CD4-positive, alpha-beta memory T cell (primary cell): ENCODE measurements at regions not wholly inside any gene's neighbourhood (a gene's known extent, or its start where the extent isn't known, plus 50 kb on each side); places are given as distances from the start of the nearest gene placed in this dataset.

Experiments
- CTCF ChIA-PET: fragments of 350-600 bp; sonication (Branson Sonifier 250); formaldehyde crosslinking; loops from one replicate; lab custom pipeline; 2021; ENCODE audit warnings: inconsistent platforms; ENCODE audit not compliant: partially characterized antibody; lab: Charles Lee
- POLR2A ChIA-PET: fragments of 350-600 bp; sonication (Branson Sonifier 250); formaldehyde crosslinking; loops from one replicate; lab custom pipeline; 2021; ENCODE audit not compliant: partially characterized antibody; lab: Charles Lee
- DNase-seq, 5 donors: peaks; one replicate each; pipeline versions ENCODE4 v3.0.0 to v3.0.0-alpha.2; 2020 to 2022; ENCODE audit warnings: mixed read lengths in 1 of 5
- H3K27ac ChIP-seq: one replicate; pipeline ENCODE4 v1.7.0; 2013; ENCODE audit warnings: low read depth, low read length
- H3K27me3 ChIP-seq: 2 replicates; pipeline ENCODE4 v1.7.0; 2013; ENCODE audit warnings: mild to moderate bottlenecking, low read length, moderate library complexity; ENCODE audit not compliant: insufficient read depth
- H3K36me3 ChIP-seq: 2 replicates; pipeline ENCODE4 v1.7.0; 2013; ENCODE audit warnings: mild to moderate bottlenecking, low read length, moderate library complexity; ENCODE audit not compliant: insufficient read depth
- H3K4me1 ChIP-seq: 2 replicates; pipeline ENCODE4 v1.7.0; 2013; ENCODE audit warnings: mild to moderate bottlenecking, low read length, moderate library complexity; ENCODE audit not compliant: insufficient read depth
- H3K4me3 ChIP-seq, 2 donors: one replicate each; pipeline ENCODE4 v1.7.0; 2013; ENCODE audit warnings: low read length in 2 of 2, mild to moderate bottlenecking in 1 of 2
- H3K9me3 ChIP-seq, 2 donors: one replicate each; pipeline ENCODE4 v1.7.0; 2013; ENCODE audit warnings: low read length in 2 of 2, control low read depth in 1 of 2; ENCODE audit not compliant: control insufficient read depth in 1 of 2
- H3K27ac Mint-ChIP-seq, 7 donors: one replicate each; pipeline ENCODE4 v1.8.0; 2020 to 2021; ENCODE audit warnings: mixed read lengths in 7 of 7, mild to moderate bottlenecking in 6 of 7, inconsistent platforms in 3 of 7, moderate library complexity in 3 of 7
- H3K27me3 Mint-ChIP-seq, 2 donors: one replicate each; pipeline ENCODE4 v1.8.0; 2020 to 2021; ENCODE audit warnings: mixed read lengths in 2 of 2
- H3K36me3 Mint-ChIP-seq, 2 donors: one replicate each; pipeline ENCODE4 v1.8.0; 2020 to 2021; ENCODE audit warnings: mixed read lengths in 2 of 2, inconsistent platforms in 1 of 2, mild to moderate bottlenecking in 1 of 2
- H3K4me1 Mint-ChIP-seq, 4 donors: one replicate each; pipeline ENCODE4 v1.8.0; 2020 to 2021; ENCODE audit warnings: mixed read lengths in 4 of 4, mild to moderate bottlenecking in 1 of 4
- H3K4me3 Mint-ChIP-seq, 8 donors: one replicate each; pipeline ENCODE4 v1.8.0; 2020 to 2021; ENCODE audit warnings: mixed read lengths in 8 of 8, mild to moderate bottlenecking in 7 of 8, moderate library complexity in 6 of 8, inconsistent platforms in 3 of 8
- H3K9me3 Mint-ChIP-seq, 8 donors: one replicate each; pipeline ENCODE4 v1.8.0; 2020 to 2021; ENCODE audit warnings: mixed read lengths in 8 of 8, mild to moderate bottlenecking in 5 of 8, inconsistent platforms in 3 of 8, moderate library complexity in 1 of 8
- intact Hi-C: fragments of 100-400 bp; cut with micrococcal nuclease; formaldehyde crosslinking; loops from one replicate; pipeline ENCODE4 v1.15.1; 2023

- Histone ChIP-seq H3K27me3 (no peaks in the 10 kb centered on the region), H3K4me3 (no peak overlapping the region), H3K36me3 (no peaks in the 10 kb centered on the region), H3K9me3 (no peaks in the 10 kb centered on the region), H3K4me1 (no peaks in the 10 kb centered on the region), H3K27ac (no peak overlapping the region)
- ChIA-PET CTCF (no interaction called here), POLR2A (no interaction called here)
- Mint-ChIP-seq H3K4me1 (no peaks in the 10 kb centered on the region), H3K4me3 (no peak overlapping the region), H3K9me3 (no peaks in the 10 kb centered on the region), H3K36me3 (no peaks in the 10 kb centered on the region), H3K27me3 (no peaks in the 10 kb centered on the region), H3K27ac (no peak overlapping the region)
- intact Hi-C loops: loop anchor here (5.0 kb wide), 1 partner anchor 1752 kb away; no protein-coding TSS in a partner anchor
- no peak for DNase-seq
These were observed 384.7 kb downstream of the C6orf118 start for GRCh38 chr6:164924674-164925073.

GRCh38 chr6:164917211-164917610 lies 392.2 kb downstream of the C6orf118 start:
- intact Hi-C loops: no loop called here
- Mint-ChIP-seq H3K9me3 (peaks cover 0 to 13% (median 4%) of the 10 kb centered on the region in 8 donors), H3K27ac (no peak overlapping the region), H3K36me3 (no peaks in the 10 kb centered on the region), H3K27me3 (peaks cover 0 to 2% of the 10 kb centered on the region in 2 donors), H3K4me1 (no peaks in the 10 kb centered on the region), H3K4me3 (no peak overlapping the region)
- Histone ChIP-seq H3K9me3 (no peaks in the 10 kb centered on the region), H3K27me3 (no peaks in the 10 kb centered on the region), H3K27ac (no peak overlapping the region), H3K36me3 (no peaks in the 10 kb centered on the region), H3K4me3 (no peak overlapping the region), H3K4me1 (no peaks in the 10 kb centered on the region)
- ChIA-PET CTCF (no interaction called here), POLR2A (no interaction called here)
- no peak for DNase-seq

- Mint-ChIP-seq H3K4me3 (no peak overlapping the region), H3K27ac (no peak overlapping the region), H3K4me1 (no peaks in the 10 kb centered on the region), H3K9me3 (peaks cover 0 to 13% (median 4%) of the 10 kb centered on the region in 8 donors), H3K27me3 (peaks cover 0 to 2% of the 10 kb centered on the region in 2 donors), H3K36me3 (no peaks in the 10 kb centered on the region)
- intact Hi-C loops: no loop called here
- no peak overlapping the region for H3K27ac ChIP-seq
- no peaks in the 10 kb centered on the region for H3K9me3 ChIP-seq
- no peaks in the 10 kb centered on the region for H3K27me3 ChIP-seq
- ChIA-PET POLR2A (no interaction called here), CTCF (no interaction called here)
- no peaks in the 10 kb centered on the region for H3K4me1 ChIP-seq
- DNase-seq: no peak
- no peak overlapping the region for H3K4me3 ChIP-seq
- H3K36me3 ChIP-seq: no peaks in the 10 kb centered on the region
These were observed 393.3 kb downstream of the C6orf118 start for GRCh38 chr6:164916087-164916486.

GRCh38 chr6:164911873-164912580 lies 397.4 kb downstream of the C6orf118 start:
- POLR2A ChIA-PET: no interaction called here
- Mint-ChIP-seq H3K27me3 (peaks cover 0 to 2% of the 10 kb centered on the region in 2 donors), H3K36me3 (no peaks in the 10 kb centered on the region), H3K9me3 (peaks cover 0 to 9% (median 0%) of the 10 kb centered on the region in 8 donors), H3K4me3 (no peak overlapping the region), H3K4me1 (no peaks in the 10 kb centered on the region), H3K27ac (no peak overlapping the region)
- DNase-seq: no peak
- no peaks in the 10 kb centered on the region for H3K9me3 ChIP-seq
- no peaks in the 10 kb centered on the region for H3K4me1 ChIP-seq
- no peaks in the 10 kb centered on the region for H3K27me3 ChIP-seq
- H3K27ac ChIP-seq: no peak overlapping the region
- no peaks in the 10 kb centered on the region for H3K36me3 ChIP-seq
- no peak overlapping the region for H3K4me3 ChIP-seq
- intact Hi-C loops: no loop called here
- CTCF ChIA-PET: no interaction called here

GRCh38 chr6:164911151-164911550 lies 398.3 kb downstream of the C6orf118 start:
- Histone ChIP-seq H3K9me3 (no peaks in the 10 kb centered on the region), H3K4me3 (no peak overlapping the region), H3K27ac (no peak overlapping the region), H3K27me3 (no peaks in the 10 kb centered on the region), H3K4me1 (no peaks in the 10 kb centered on the region), H3K36me3 (no peaks in the 10 kb centered on the region)
- Mint-ChIP-seq H3K9me3 (no peaks in the 10 kb centered on the region), H3K27ac (no peak overlapping the region), H3K27me3 (peaks cover 0 to 2% of the 10 kb centered on the region in 2 donors), H3K4me1 (no peaks in the 10 kb centered on the region), H3K4me3 (no peak overlapping the region), H3K36me3 (no peaks in the 10 kb centered on the region)
- CTCF ChIA-PET: no interaction called here
- intact Hi-C loops: no loop called here
- POLR2A ChIA-PET: no interaction called here
- no peak for DNase-seq

GRCh38 chr6:164906766-164907165 lies 402.6 kb downstream of the C6orf118 start:
- intact Hi-C loops: no loop called here
- Mint-ChIP-seq H3K27me3 (no peaks in the 10 kb centered on the region), H3K4me1 (no peaks in the 10 kb centered on the region), H3K27ac (no peak overlapping the region), H3K9me3 (no peaks in the 10 kb centered on the region), H3K4me3 (no peak overlapping the region), H3K36me3 (no peaks in the 10 kb centered on the region)
- CTCF ChIA-PET: no interaction called here
- no peak for DNase-seq
- POLR2A ChIA-PET: no interaction called here
- H3K4me1 ChIP-seq: no peaks in the 10 kb centered on the region
- H3K9me3 ChIP-seq: no peaks in the 10 kb centered on the region
- H3K36me3 ChIP-seq: no peaks in the 10 kb centered on the region
- no peaks in the 10 kb centered on the region for H3K27me3 ChIP-seq
- H3K27ac ChIP-seq: no peak overlapping the region
- H3K4me3 ChIP-seq: no peak overlapping the region

- H3K4me1 Mint-ChIP-seq: no peaks in the 10 kb centered on the region
- Histone ChIP-seq H3K27me3 (no peaks in the 10 kb centered on the region), H3K4me1 (no peaks in the 10 kb centered on the region), H3K27ac (no peak overlapping the region), H3K36me3 (no peaks in the 10 kb centered on the region), H3K9me3 (no peaks in the 10 kb centered on the region), H3K4me3 (no peak overlapping the region)
- no peak overlapping the region for H3K27ac Mint-ChIP-seq
- H3K9me3 Mint-ChIP-seq: no peaks in the 10 kb centered on the region
- ChIA-PET POLR2A (no interaction called here), CTCF (no interaction called here)
- H3K27me3 Mint-ChIP-seq: no peaks in the 10 kb centered on the region
- no peak overlapping the region for H3K4me3 Mint-ChIP-seq
- intact Hi-C loops: no loop called here
- no peak for DNase-seq
- H3K36me3 Mint-ChIP-seq: no peaks in the 10 kb centered on the region
These were observed 404.1 kb downstream of the C6orf118 start for GRCh38 chr6:164905311-164905710.
